ENCODE measurements at regions not wholly inside any gene's neighbourhood (a gene's known extent, or its start where the extent isn't known, plus 50 kb on each side); places are given as distances from the start of the nearest gene placed in this dataset.
"Not testable (repeated sequence)": the region's sequence is repeated elsewhere in the genome, so short reads cannot be mapped to it uniquely, and the experiment has no call there.

DNA sequence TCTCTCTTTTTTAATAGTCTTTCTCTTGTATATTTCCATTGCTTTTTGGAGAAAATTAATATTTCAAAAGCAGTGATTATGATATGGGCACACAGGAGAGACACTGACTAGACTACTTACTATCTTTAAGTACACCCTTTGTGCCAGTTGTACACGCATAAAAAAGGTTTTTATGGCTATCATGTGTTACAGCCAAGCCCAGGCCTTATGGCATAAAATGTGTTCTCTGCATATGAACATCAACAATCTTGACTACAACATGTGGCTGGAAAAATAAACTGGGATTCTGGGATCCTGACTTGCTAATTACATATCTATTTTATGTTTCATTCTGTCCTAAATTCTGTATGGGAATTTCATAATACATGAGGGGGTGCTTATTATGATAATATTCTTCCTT, 1401.8 kb downstream of the SLITRK5 start:
- DNase-seq, result no peak

- no peak for DNase-seq
Observed at GRCh38 chr13:89076622-89077021, 1405.5 kb downstream of the SLITRK5 start.

GRCh38 chr13:89082623-89083022, 1411.5 kb downstream of the SLITRK5 start:
- no peak for DNase-seq

DNA sequence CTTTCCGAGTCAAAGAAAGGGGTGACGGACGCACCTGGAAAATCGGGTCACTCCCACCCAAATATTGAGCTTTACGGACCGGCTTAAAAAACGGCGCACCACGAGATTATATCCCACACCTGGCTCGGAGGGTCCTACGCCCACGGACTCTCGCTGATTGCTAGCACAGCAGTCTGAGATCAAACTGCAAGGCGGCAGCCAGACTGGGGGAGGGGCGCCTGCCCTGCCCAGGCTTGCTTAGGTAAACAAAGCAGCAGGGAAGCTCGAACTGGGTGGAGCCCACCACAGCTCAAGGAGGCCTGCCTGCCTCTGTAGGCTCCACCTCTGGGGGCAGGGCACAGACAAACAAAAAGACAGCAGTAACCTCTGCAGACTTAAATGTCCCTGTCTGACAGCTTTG, 1416.9 kb downstream of the SLITRK5 start:
- DNase-seq, result not testable (repeated sequence)

- no peak for DNase-seq
Observed at GRCh38 chr13:89097994-89098393, 1426.8 kb downstream of the SLITRK5 start.

DNA sequence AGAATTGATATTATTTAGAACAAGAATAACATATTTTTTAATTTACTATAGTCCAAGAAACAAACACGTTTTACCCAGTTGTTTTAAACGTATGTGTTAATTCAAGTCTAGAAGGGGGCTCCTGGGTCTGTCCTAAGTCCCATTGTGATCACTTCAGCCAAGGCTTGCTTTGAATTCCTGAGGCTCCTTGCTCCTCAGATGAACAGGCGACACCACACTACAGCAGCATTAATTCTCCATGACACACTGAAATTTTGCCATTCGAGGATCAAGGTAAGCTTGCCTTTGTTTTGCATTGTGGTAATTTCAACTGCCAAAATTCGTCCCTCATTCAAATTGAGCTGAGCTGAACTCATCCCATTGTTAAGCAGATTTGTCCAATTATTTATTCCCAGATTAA, 1442.6 kb downstream of the SLITRK5 start:
- no peak for DNase-seq

DNA sequence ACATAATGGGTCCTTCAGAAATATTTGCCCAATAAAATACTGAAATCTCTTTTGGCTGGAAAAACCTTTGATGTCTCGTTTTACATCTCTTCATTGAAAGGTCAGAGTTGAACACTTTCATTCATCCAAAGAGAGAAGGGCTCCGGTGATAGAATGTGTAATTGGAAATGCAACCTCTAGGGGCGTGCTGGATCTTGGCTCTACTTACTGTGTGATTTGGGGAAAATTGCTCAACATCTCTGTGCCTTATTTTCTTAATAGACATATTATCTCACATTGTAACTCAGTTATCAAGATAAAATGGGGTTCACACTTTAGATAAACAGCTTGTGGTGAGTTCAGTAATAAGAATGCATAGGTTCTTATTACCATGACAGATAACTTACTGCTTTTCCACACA, 1444.1 kb downstream of the SLITRK5 start:
- DNase-seq, result no peak

DNA sequence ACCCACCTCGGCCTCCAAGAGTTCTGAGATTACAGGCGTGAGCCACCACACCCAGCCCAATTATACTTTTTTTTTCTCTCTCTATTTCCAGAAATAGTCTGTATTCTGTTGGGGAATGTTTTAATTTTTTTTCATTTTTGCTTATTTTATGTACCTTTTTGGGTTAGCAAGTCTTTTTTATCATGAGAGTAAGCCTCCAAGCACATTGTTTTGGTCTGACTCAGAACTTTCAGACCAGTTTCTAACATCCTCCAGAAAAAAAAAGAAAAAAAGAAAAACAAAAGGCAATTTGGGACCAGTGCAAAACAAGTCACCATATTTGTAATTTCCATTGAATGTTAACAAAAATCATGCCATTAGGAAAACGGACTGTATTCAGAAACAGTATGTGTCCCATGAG, 1465.5 kb downstream of the SLITRK5 start:
- no peak for DNase-seq

- DNase-seq, result no peak
Observed at GRCh38 chr13:89150362-89150761, 1479.2 kb downstream of the SLITRK5 start.

- DNase-seq, result no peak
Observed at GRCh38 chr13:89153941-89154340, 1482.8 kb downstream of the SLITRK5 start.

DNA sequence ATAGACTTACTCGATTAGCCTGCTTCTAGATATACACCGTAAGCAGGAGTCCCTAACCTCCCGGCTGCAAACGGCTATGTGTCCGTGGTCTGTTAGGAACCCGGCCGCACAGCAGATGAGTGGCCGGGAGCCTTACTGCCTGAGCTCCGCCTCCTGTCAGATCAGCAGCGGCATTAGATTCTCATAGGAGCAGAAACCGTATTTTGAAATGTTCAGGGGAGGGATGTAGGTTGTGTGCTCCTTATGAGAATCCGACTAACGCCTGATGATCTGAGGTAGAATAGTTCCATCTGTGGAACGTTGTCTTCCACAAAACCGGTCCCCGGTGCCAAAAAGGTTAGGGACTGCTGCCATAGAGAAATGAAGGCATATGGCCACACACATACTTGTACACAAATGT, 1491.9 kb downstream of the SLITRK5 start:
- DNase-seq, result no peak

DNA sequence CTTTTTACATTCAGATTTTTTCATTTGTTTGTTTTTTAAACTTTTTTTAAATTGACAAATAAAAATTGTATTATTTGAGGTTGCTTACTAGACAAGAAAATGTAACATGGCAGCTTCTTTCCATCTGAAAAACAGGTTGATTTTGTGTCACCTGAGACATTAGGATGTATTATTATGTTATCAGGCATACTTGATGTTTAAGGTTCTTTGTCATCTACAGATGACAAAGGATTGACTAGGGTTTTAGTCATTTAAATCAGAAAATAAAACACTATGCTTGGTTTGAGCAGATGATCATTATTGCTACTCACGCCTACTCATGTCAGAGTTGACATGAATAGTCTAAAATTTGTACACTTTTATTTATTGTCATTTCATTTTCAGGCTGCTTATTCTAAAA, 1494.5 kb downstream of the SLITRK5 start:
- no peak for DNase-seq

GRCh38 chr13:89169951-89170350, 1498.8 kb downstream of the SLITRK5 start:
- no peak for DNase-seq

GRCh38 chr13:89181041-89181440, 1509.9 kb downstream of the SLITRK5 start:
- DNase-seq, result no peak

DNA sequence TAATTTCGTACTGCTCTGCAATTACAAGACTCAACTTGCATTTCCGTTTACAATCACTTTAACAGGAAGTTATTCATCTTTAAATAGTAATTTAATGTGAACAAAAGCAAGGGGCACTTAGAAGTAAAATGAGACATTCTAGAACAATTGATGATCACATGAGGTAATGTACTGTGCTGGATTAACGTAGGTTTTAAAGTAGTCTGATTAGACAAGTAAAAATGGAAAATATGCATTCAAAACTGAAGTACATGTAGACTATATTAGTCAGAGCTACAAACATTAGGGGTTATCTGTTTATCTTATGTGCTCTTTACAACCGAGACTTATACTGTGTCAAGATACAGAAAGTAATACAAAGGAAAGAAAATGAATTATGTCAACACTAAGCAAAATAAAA, 1528.0 kb downstream of the SLITRK5 start:
- DNase-seq, result no peak

DNA sequence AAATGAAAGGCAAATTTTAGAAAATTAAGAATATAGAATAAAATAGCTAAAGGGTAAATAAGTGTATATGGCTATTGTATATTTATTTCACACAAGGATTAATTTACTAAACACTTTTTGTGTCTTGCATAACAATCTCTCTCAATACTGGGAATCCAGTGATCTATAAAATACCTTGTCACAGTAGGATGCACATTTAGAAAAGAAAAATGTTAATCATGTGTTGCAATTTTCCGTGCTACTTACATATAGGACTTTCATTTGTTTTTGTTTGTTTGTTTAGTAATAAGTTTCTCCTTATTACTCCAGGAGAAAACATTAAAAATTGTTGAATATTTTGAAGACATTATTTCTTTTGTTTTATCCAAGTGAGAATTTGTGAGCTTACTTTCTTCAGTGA, 1533.3 kb downstream of the SLITRK5 start:
- DNase-seq, result no peak

DNA sequence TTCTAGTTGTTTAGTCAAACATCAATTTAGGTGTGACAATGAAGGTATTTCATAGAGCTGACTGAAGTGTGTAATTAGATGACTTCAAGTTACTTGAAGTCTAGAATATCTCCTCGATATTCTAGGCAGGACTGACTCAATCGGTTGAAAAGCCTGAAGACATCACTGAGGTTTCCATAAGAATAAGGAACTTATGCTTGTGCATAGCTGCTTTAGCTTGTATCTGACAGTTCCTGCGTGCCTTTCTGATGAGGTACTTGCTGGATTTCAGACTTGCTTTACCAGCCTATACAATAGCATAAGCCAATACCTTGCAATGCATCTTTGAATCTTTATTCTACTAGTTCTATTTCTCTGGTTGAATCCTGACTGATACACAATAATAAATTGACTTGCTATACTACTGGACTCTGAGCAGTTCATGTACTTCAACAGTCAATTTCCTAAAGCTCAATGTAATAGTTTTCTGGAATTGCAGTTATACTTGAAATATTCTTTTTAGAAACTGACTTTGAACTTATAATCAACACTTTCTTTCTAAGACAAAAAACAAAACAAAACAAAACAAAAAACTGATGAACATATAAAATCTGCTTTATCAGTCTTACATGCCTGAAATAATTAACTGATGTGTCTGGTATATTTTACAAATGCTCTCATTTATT, 1534.8 kb downstream of the SLITRK5 start:
- DNase-seq, result no peak

- no peak for DNase-seq
Observed at GRCh38 chr13:89212186-89212585, 1541.0 kb downstream of the SLITRK5 start.

- DNase-seq, result no peak
Observed at GRCh38 chr13:89214185-89214584, 1543.0 kb downstream of the SLITRK5 start.

DNA sequence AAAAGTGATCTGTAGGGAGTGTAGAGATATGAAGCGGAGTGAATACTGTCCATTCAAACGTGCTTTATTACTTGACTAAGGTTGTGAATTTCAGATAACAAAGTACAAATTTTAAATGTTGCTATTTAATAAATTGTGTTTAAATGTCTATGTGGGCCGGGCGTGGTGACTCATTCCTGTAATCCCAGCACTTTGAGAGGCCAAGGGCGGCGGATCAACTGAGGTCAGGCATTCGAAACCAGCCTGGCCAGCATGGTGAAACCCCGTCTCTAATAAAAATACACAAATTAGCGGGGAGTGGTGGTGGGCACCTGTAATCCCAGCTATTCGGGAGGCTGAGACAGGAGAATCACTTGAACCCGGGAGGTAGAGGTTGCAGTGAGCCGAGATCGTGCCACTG, 1544.1 kb downstream of the SLITRK5 start:
- DNase-seq, result not testable (repeated sequence)

DNA sequence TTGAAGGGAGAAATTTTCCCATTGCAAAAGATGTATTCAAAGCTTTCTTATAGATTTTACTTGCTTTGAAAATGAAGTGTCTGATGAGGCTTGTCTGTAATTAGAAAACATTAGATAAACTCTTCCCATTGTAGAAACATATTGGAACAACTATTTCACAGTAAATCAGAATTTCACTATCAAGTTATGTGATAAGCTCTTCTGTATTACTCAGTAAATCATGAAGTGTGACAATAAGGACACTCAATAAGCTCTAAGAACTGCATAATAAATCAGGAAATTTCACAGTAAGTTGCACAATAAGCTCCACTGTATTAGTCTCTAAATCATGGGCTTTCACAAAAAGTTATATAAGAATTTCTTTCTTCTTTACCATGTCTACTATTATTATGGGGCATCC, 1546.6 kb downstream of the SLITRK5 start:
- no peak for DNase-seq

- DNase-seq, result no peak
Observed at GRCh38 chr13:89221557-89222158, 1550.5 kb downstream of the SLITRK5 start.

GRCh38 chr13:89227356-89227755, 1556.2 kb downstream of the SLITRK5 start:
- DNase-seq, result no peak

- no peak for DNase-seq
Observed at GRCh38 chr13:89238496-89238895, 1567.3 kb downstream of the SLITRK5 start.
